HG03457 (cell line): ENCODE measurements at regions not wholly inside any gene's neighbourhood (a gene's known extent, or its start where the extent isn't known, plus 50 kb on each side); places are given as distances from the start of the nearest gene placed in this dataset.
"Not testable (repeated sequence)": the region's sequence is repeated elsewhere in the genome, so short reads cannot be mapped to it uniquely, and the experiment has no call there.

ENCODE experiments used
- ATAC-seq: cut with Tn5 transposase; IDR thresholded peaks from one replicate; pipeline ENCODE4 v1.9.1; 2021; ENCODE audit warnings: moderate number of reproducible peaks; ENCODE audit not compliant: unreplicated experiment

DNA sequence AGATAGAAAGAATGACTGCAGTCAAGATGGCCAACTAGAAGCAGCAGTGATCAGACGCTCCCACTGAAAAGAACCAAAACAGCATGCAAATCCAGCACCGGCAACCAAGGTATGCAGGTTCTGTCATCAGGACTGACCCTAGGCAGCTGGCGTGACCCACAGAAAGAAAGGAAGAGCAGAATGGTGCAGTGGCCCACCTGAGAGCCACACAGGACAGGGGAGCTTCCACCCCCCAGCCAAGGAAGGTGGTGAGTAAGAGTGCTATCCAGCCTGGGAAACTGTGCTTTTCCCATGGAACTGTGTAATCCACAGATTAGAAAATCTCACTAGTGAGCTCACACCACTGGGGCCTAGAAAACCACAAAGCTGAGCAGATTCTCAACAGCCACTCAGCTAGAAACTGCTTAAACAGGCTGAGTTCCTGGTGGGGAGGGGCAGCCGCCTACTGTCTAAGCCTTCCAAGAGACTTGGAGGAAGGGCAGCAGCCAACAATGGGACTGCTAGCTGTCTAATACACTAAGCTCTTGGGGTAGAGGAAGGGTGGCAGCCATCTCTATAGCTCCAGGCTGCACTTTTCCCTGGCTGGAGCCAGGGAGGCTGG lies 127.9 kb downstream of the EVA1A start:
- peak; percentile 85 for ATAC-seq

- ATAC-seq: peak; percentile 56
Observed at GRCh38 chr2:75431763-75432162, 129.0 kb downstream of the EVA1A start.

DNA sequence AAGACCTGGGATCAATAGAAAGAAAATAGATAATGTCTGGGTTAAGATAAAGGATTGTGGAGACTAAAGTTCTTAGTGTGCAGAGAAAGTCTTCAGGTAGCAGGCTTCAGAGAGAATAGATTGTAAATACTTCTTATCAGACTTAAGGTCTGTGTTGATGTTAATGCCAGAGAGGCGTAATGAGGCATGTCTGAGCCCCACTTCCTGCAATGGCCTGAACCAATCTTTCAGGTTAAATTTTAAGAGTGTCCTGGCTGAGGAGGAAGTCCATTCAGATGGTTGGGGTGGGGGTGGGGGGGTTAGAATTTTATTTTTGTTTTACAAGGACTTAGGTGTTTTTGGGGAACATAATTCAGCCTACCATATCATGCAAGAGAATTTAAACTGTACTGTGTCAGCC lies 129.5 kb downstream of the EVA1A start:
- ATAC-seq: no peak

DNA sequence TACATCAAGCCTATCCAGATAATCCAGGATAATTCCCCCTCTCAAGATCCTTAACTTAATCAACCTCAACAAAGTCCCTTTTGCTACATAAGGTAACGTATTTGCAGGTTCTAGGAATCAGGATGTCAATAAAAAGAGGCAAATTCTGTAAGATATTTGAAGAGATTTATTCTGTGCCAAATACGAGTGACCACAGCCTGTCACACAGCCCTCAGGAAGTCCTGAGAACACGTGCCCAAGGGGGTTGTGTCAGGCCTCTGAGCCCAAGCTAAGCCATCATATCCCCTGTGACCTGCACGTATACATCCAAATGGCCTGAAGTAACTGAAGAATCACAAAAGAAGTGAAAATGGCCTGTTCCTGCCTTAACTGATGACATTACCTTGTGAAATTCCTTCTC lies 130.3 kb downstream of the EVA1A start:
- ATAC-seq: not testable (repeated sequence)

GRCh38 chr2:75428646-75429443 lies 131.9 kb downstream of the EVA1A start:
- no peak for ATAC-seq

GRCh38 chr2:75428060-75428459 lies 132.7 kb downstream of the EVA1A start:
- no peak for ATAC-seq

DNA sequence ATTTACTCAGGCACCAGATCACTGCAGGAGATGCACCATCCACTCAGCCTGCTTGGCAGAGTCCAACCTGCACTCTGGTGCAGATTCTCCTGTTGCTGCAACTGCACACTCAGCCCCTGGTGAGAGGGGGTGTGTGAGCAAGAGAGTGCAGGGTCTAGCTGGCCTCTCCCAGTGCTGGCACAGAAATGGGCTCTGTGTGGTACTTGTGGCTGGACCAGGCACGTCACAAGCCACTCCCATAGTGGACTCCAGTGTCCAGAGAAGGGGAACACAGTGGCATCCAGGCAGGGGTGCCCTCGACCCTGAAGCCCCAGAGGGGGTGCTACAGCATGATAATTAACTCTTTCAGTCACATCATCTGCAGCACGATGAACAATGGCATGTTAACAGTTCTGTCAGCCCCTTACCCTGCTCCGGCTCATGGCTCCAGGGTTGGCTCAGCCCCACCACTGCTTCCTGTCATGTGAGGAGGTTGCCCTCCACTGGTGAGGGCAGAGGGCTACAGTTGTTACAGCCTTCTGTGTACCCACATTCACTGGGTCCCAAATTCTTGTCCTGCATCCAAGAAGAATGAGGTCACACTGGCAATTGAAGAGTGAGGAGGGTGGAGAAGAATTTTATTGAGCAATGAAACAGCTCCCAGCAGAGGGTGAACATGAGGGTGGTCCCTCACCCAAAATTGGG lies 135.7 kb downstream of the EVA1A start:
- no peak for ATAC-seq

DNA sequence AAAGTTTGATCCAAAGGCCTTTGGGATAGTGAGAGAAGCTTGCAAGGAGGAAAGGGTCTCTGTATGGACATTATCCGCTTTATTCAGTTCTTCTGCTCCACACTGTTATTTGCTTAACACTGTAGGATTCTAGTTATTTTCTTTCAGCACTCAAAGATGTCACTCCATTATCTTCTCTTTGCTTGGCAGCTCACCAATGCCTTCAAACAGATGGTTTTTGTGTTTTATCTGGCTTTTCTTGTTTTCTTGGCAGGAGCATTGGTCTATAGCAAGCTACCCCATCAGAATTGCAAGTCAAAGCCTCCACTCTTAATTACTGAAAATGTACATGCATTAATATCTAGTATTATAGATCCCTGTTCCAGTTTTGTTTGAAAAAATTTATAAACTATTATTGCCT lies 138.8 kb downstream of the EVA1A start:
- no peak for ATAC-seq

- peak; percentile 63 for ATAC-seq
Observed at GRCh38 chr2:75416420-75417342, 144.1 kb downstream of the EVA1A start.

DNA sequence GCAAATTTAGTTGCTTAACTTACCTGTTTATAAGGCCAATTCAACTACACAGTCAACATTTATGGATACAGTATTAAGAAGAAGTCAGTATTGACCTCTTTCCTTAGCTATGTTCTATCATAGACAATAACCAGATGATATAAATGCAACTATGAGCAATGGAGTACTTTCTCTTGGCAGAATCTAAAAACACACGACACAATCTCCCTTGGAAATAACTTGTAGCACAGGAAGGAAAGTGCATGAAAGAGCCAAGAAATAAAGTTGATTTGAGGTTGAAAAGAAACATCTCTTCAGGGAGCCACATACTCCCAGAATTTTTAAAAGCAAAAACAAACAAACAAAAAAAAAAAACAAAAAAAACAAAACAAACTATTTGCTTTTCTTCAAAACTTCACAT lies 145.0 kb downstream of the EVA1A start:
- ATAC-seq: no peak

- no peak for ATAC-seq
Observed at GRCh38 chr2:75415111-75415626, 145.6 kb downstream of the EVA1A start.

GRCh38 chr2:75411574-75411973 lies 149.2 kb downstream of the EVA1A start:
- no peak for ATAC-seq

- no peak for ATAC-seq
Observed at GRCh38 chr2:75410702-75411101, 150.0 kb downstream of the EVA1A start.

DNA sequence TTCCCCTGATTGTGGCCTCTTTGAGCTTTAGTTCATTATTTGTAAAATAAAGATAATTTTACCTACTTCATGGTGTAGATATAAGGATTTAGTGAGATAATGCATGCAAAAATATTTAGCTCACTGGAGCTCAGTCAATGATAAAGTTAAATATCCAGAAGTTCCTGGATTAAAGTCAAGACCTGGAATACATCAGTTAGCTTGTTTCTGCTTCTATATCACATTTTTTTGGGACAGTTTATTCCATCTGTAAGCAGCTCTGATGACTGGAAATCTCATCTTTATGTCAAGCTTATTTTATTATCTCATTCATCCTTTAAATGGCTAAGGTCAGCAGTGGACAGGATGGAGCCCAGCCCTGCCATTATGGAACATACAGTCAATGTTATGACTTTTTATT lies 152.0 kb downstream of the EVA1A start:
- ATAC-seq: no peak

DNA sequence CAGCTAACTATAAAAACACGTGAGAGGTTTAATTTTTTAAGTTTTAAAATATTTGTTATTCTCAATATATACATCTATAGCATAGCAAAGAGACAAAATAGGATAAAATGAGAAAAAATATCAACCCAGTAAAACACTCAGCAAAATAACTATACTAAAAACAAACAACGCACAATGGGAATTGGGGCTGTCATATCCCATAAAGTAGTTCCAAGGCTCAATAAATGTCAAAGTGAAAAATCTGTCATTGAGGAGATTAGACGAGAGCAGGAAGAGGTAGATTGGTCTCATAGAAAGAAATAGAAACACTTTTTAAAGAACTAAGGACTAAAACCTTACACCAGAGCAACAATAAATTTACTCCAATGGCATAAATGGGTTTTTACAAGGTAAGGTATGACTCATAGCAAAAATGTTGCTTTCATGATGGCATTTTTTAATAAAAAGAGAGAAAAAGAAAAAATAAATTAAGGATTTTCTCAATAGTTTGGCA lies 153.7 kb downstream of the EVA1A start:
- ATAC-seq: no peak

GRCh38 chr2:75406131-75406581 lies 154.6 kb downstream of the EVA1A start:
- ATAC-seq: no peak

DNA sequence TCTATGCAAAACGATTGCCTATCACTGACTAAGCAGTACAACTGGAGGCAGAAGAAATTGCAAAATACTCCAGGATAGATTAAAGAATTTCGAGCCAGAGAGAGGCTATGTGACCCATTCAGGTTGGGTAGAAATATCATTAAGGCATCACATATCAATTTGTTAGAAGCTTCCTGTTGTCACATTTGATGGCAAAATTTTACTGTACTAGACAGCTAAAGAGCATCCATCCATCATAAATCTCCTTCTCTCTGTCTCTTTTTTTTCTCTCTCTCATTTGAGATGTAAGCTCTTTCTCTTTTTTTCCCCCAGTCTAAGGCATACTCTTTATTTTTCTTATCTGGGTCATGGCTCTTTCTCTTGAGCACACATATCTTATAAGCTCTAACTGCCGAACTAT lies 155.7 kb downstream of the EVA1A start:
- no peak for ATAC-seq

- peak; percentile 78 for ATAC-seq
Observed at GRCh38 chr2:75403991-75404428, 156.7 kb downstream of the EVA1A start.

GRCh38 chr2:75396314-75396713 lies 164.4 kb downstream of the EVA1A start:
- ATAC-seq: no peak

- ATAC-seq: not testable (repeated sequence)
Observed at GRCh38 chr2:75394764-75395163, 166.0 kb downstream of the EVA1A start.
